Left renal pelvis (tissue), 4 donors: ENCODE measurements at regions not wholly inside any gene's neighbourhood (a gene's known extent, or its start where the extent isn't known, plus 50 kb on each side); places are given as distances from the start of the nearest gene placed in this dataset.
A peak's percentile ranks its signal among the peaks of the same experiment; 100 is the strongest.
"Not testable (repeated sequence)": the region's sequence is repeated elsewhere in the genome, so short reads cannot be mapped to it uniquely, and the experiment has no call there.

Source experiments
- DNase-seq, 4 donors: peaks; one replicate each; pipeline ENCODE4 v3.0.0-alpha.2; 2013; ENCODE audit warnings: low read depth in 4 of 4, low spot score in 3 of 4

GRCh38 chr6:139979021-139979725 is 604.7 kb upstream of the CITED2 start:
- peak in 3 of 4 donors; percentile 57 to 71 (median 59) for DNase-seq

- DNase-seq: no peak
These were observed 603.5 kb upstream of the CITED2 start for GRCh38 chr6:139977887-139978332.

- no peak for DNase-seq
These were observed 599.4 kb upstream of the CITED2 start for GRCh38 chr6:139973669-139974344.

DNA sequence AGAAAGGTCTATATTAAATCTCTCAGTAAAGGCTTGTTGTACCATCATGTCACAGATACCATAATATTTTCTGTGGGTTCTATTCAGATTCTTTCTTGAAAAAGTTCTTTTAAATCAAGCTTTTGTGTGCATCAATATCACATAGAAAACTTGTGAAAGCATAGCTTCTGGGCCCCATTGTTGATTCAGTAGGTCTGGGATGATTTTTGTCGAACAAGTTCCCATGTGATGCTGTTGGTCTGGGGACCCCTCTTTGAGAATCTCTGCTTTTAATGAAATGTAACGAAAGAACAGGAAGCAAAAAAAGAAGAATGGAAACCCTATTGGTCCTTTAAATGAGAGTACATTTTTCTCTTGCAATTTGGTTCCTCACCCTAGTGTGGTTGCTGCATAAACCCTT is 597.7 kb upstream of the CITED2 start:
- no peak for DNase-seq

DNA sequence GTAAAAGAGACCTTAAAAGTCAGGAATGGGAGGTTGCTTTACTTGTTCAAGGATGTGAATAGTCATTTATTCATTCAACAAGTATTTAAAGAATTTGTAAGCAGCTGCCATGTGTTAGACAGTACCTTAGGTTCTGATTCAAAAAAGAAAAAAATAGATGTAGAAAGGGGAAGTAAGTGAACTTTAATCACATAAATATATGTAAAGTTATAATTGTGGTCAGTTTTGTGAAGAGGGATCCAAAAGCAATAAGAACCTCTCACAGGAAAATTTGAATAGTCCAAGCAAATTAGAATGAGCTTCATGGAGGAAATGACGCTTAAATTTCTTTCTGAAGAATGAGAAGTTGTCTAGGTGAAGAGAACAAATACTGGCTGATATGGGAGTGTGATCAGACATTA is 596.1 kb upstream of the CITED2 start:
- DNase-seq: no peak

DNA sequence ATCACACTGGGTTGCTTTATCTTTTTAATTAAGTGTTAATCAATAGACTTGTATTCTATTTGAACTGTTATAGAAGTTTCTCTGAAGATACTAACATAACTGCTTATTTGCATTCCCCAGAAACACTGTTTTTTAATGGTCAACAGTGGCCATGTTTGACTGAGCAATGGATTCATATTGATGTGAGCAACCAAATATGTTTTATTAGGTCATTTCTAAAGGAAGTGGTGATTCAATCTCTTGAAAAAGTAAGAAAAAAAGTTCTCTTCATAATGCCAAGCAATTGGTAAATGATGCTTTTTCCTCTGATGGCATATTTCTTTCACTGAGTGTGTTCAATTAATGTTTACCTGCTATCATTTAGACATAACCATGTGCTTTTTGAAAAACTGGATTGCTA is 593.0 kb upstream of the CITED2 start:
- no peak for DNase-seq

GRCh38 chr6:139965393-139965792 is 590.9 kb upstream of the CITED2 start:
- no peak for DNase-seq

DNA sequence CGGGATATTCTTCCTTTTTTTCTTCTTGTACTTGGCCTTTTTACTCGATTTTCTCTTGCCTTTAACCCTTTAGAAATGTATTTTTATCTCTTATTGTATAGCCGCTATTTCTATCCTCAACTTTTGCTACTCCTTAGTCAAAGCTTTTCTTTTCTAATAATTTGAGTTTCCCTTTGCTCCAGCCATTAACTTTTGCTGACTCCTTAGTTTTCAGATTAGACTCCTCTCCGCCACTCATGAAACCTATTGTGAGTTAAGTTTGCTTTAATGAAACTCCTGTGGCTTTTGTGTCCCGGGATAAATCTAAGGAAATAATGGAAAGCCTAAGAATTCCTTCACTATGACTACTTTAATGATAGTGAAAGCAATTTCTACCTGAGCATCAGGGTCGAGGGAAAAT is 590.3 kb upstream of the CITED2 start:
- no peak for DNase-seq

- DNase-seq: no peak
These were observed 588.4 kb upstream of the CITED2 start for GRCh38 chr6:139962654-139963347.

DNA sequence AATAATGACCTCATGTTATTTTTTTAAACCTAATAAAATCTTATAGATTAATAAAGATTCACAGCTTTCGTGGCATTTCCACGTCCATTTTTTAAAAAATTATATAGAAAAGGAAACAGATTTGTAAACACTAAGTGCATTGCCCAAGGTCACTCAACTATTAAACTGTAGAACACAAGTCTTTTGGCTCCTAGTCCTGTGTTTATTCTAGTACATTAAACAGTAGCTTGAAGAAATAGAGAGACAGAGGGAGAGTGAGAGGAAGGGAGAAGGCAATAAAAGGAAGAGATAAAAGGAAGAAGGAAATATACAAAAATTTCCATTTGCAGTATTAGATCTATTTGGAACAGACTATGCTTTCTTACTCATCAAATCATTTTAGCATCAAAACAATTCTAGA is 586.7 kb upstream of the CITED2 start:
- DNase-seq: no peak

- no peak for DNase-seq
These were observed 586.2 kb upstream of the CITED2 start for GRCh38 chr6:139960671-139961070.

- no peak for DNase-seq
These were observed 581.1 kb upstream of the CITED2 start for GRCh38 chr6:139955366-139956155.

DNA sequence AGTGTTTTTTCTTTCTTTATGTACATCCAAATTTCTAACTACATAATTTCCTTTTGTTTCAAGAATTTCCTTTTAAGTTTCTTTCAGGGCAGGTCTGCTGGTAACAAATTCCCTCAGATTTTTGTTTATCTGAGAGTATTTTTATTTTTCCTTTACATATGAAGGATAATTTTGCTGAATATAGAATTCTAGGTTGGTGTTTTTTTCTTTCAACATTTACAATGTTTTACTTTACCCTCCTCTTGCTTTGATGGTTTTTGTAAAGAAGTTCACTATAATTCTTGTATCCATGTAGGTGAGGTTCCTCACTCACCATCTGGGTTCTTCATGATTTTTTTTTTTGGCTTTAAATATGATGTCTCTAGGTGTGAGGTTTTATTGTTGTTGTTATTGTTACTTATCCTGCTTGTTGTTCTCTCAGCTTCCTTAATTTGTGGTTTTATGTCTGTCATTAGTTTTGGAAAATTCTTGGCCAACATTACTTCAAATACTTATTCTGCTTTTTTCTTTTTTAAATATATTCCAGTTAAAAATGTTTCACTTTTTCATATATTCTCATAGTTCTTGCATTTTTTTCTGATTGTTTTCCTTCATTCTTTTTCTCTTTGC is 580.1 kb upstream of the CITED2 start:
- DNase-seq: no peak

GRCh38 chr6:139953780-139954179 is 579.3 kb upstream of the CITED2 start:
- not testable (repeated sequence) for DNase-seq

DNA sequence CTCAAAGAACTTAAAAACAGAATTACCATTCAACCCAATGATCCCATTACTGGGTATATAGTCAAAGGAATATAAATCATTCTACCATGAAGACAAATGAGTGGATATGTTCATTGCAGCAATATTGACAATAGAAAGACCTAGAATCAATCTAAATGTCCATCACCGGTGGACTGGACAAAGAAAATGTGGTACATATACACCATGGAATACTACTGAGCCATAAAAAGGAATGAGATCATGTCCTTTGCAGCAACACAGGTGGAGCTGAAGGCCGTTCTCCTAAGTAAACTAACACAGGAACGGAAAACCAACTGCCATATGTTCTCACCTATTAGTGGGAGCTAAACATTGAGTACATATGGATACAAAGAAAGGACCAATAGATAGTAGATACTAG is 576.7 kb upstream of the CITED2 start:
- no peak for DNase-seq

GRCh38 chr6:139944976-139945375 is 570.5 kb upstream of the CITED2 start:
- no peak for DNase-seq

- DNase-seq: no peak
These were observed 569.7 kb upstream of the CITED2 start for GRCh38 chr6:139944131-139944530.

DNA sequence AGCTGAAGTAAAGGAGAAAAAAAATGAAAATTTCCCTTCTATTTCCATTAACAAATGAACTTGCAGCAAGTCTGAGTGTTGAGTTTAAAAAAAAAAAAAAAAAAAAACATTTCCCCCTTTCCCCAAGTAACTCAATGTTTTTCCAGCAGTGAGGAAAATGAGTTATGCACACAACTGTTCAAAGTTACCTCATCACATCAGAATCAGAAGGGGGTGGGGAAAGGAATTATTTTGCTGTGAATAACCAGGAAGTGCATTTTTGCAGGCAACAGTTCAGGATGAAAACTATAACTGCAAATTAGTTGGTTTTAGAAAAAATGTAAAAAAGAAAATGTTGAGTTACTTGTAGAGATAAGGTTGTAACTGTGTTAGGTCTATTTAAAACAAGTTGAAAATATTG is 568.9 kb upstream of the CITED2 start:
- DNase-seq: peak in 2 of 4 donors; percentile 31 to 47

DNA sequence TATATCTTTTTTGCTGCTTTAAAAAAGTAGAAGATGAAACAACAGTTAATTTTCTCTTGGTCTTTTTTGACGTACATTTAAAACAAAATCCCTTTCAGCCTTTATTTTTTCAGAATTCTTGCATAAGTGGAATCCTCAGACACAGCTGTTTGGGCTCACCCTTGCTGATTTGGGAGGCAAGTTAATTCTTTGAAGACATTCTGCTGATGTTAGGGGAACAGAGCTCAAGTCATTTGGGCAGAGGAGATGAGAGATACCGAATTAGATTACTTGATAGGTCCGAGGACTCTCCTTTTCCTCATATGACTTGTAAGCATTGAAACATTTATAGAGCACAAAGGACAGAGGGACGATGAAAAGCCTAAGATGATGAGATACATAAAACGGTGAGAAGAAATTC is 567.9 kb upstream of the CITED2 start:
- no peak for DNase-seq

- no peak for DNase-seq
These were observed 567.4 kb upstream of the CITED2 start for GRCh38 chr6:139941826-139942225.
